Erythroblast (primary cell): ENCODE measurements at regions not wholly inside any gene's neighbourhood (a gene's known extent, or its start where the extent isn't known, plus 50 kb on each side); places are given as distances from the start of the nearest gene placed in this dataset.

Experiments
- GATA1 ChIP-seq: IDR thresholded peaks from 2 replicates; pipeline ENCODE4 v1.6.1; 2011; ENCODE audit warnings: low read depth, mild to moderate bottlenecking, control low read depth, low read length, moderate library complexity
- POLR2A ChIP-seq: IDR thresholded peaks from 2 replicates; pipeline ENCODE4 v1.6.1; 2011; ENCODE audit warnings: mild to moderate bottlenecking, low read length

DNA sequence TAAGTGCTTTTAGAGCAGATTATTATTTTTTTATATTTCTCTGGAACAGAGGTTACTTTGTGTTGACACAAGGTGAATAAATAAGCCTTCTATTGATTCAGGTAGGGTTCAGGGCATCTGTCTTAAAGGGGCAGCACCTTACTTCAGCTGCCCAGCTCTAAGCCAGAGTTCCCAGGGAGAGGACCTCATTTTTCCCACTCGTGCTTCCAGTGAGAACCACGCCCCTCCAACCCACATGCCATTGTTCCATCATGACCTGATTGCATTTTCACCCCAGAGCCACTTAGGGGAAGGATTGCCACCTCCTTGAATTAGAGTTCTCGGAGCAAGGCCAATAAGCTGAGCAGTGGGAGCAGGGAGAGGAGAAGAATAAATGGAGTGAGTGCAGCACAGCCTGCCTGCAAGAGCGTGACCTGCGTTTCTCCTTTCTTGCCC is 104.3 kb upstream of the FRY start:
- TF ChIP-seq POLR2A: no peak
- TF ChIP-seq GATA1: no peak
